K562 (cell line): ENCODE measurements at regions not wholly inside any gene's neighbourhood (a gene's known extent, or its start where the extent isn't known, plus 50 kb on each side); places are given as distances from the start of the nearest gene placed in this dataset.
"Not testable (repeated sequence)": the region's sequence is repeated elsewhere in the genome, so short reads cannot be mapped to it uniquely, and the experiment has no call there.

Source experiments
- ATAC-seq: fragments of 200-7000 bp; cut with Tn5 transposase; 3 replicates; pipeline ENCODE4 v1.9.1; 2020; ENCODE audit warnings: moderate library complexity
- BruUV-seq: library from RNA; stranded (reverse); fragments of 400-500 nt; replicated peaks from 2 replicates; lab custom pipeline; 2021; lab: Mats Ljungman, UMichigan
- CTCF ChIA-PET: fragments of 300-600 bp; formaldehyde crosslinking; extraction: SDS; loops from one replicate; lab custom pipeline; 2021; ENCODE audit warnings: low intra/inter-chr PET ratio; lab: Yijun Ruan, JAX
- POLR2A ChIA-PET: fragments of 300-600, 350-650 bp; sonication (Branson Sonifier 250); formaldehyde crosslinking; extraction: SDS; loops from one replicate; lab custom pipeline; 2021; ENCODE audit warnings: antibody characterized with exemption, inconsistent platforms; lab: Yijun Ruan, JAX
- DNase-seq, 4 experiments: peaks; one replicate each; pipeline versions ENCODE4 v3.0.0 to v3.0.0-alpha.2; 2011 to 2018; ENCODE audit warnings: low spot score in 3 of 4, mixed read lengths in 3 of 4; ENCODE audit errors: extremely low read depth in 1 of 4
- FAIRE-seq: peaks from 2 replicates; lab custom pipeline; 2011; peaks lifted over from hg19 to GRCh38; lab: Jason Lieb, UNC
- H2AFZ ChIP-seq: 2 replicates; pipeline ENCODE4 v1.6.0; 2011; ENCODE audit warnings: low read depth, low read length, control low read depth, inconsistent platforms
- H3K27ac ChIP-seq: fragments of 200-600 bp; 3 replicates; pipeline ENCODE4 v1.8.0; 2011; ENCODE audit warnings: low read depth, mild to moderate bottlenecking, control low read depth, inconsistent platforms, low read length, moderate library complexity, mixed read lengths; ENCODE audit errors: extremely low read depth
- H3K27me3 ChIP-seq, 2 experiments: fragments of 300-600 bp in 1 of 2; 2 replicates in 1 of 2; 3 replicates in 1 of 2; pipeline versions ENCODE4 v1.6.0 to v1.8.0; 2011; ENCODE audit warnings: inconsistent platforms in 2 of 2, low read length in 2 of 2, mild to moderate bottlenecking in 1 of 2, mixed read lengths in 1 of 2, moderate library complexity in 1 of 2; ENCODE audit not compliant: control insufficient read depth in 2 of 2, insufficient read depth in 2 of 2
- H3K36me3 ChIP-seq: fragments of 300-600 bp; 3 replicates; pipeline ENCODE4 v1.8.0; 2011; ENCODE audit warnings: mild to moderate bottlenecking, low read length, inconsistent platforms; ENCODE audit not compliant: control insufficient read depth, insufficient read depth
- H3K4me1 ChIP-seq, 2 experiments: fragments of 200-600 bp in 1 of 2; replicated peaks in 1 of 2; 2 replicates in 1 of 2; 3 replicates in 1 of 2; pipeline versions ENCODE4 v1.5.1 to v1.8.0; 2011; ENCODE audit warnings: inconsistent platforms in 2 of 2, low read length in 2 of 2, mild to moderate bottlenecking in 1 of 2, mixed read lengths in 1 of 2, moderate library complexity in 1 of 2; ENCODE audit not compliant: control insufficient read depth in 2 of 2, insufficient read depth in 2 of 2
- H3K4me2 ChIP-seq: 2 replicates; pipeline ENCODE4 v1.6.1; 2011; ENCODE audit warnings: low read length, control low read depth, inconsistent platforms, mixed read lengths; ENCODE audit not compliant: insufficient read depth
- H3K4me3 ChIP-seq: fragments of 200-600 bp; sonication (generic), shearing (Covaris generic); 2 replicates; pipeline ENCODE4 v1.5.1; 2016; ENCODE audit warnings: control low read depth, inconsistent platforms
- H3K79me2 ChIP-seq: fragments of 200-600 bp; 3 replicates; pipeline ENCODE4 v1.8.0; 2011; ENCODE audit warnings: low read length, inconsistent platforms; ENCODE audit not compliant: control insufficient read depth, insufficient read depth
- H3K9ac ChIP-seq, 2 experiments: 2 replicates each; pipeline versions ENCODE4 v1.6.0 to v1.6.1; 2011; ENCODE audit warnings: low read depth in 2 of 2, low read length in 2 of 2, control low read depth in 1 of 2, inconsistent platforms in 1 of 2, mild to moderate bottlenecking in 1 of 2, mixed read lengths in 1 of 2; ENCODE audit not compliant: insufficient read depth in 1 of 2
- H3K9me1 ChIP-seq: one replicate; pipeline ENCODE4 v1.6.0; 2011; ENCODE audit warnings: inconsistent platforms, mild to moderate bottlenecking, low read length, moderate library complexity; ENCODE audit not compliant: control insufficient read depth, insufficient read depth
- H3K9me3 ChIP-seq: replicated peaks from 2 replicates; pipeline ENCODE4 v1.5.1; 2011; ENCODE audit warnings: low read depth, low read length, inconsistent platforms; ENCODE audit not compliant: control insufficient read depth, insufficient read depth
- H4K20me1 ChIP-seq: replicated peaks from 2 replicates; pipeline ENCODE4 v1.6.1; 2011; ENCODE audit warnings: low read length, inconsistent platforms, mixed read lengths; ENCODE audit not compliant: control insufficient read depth, insufficient read depth
- HNRNPL ChIP-seq: fragments of 200-400 bp; formaldehyde crosslinking; IDR thresholded peaks from 2 replicates; pipeline ENCODE4 v1.6.1; 2017; ENCODE audit warnings: low read depth, mild to moderate bottlenecking, low read length
- SIN3A ChIP-seq, 2 experiments: fragments of 150-350 bp in 1 of 2; IDR thresholded peaks; 2 replicates each; pipeline ENCODE4 v1.6.1; 2011 to 2016; ENCODE audit warnings: borderline replicate concordance in 2 of 2, low read depth in 2 of 2, low read length in 2 of 2, mild to moderate bottlenecking in 2 of 2, moderate library complexity in 2 of 2; ENCODE audit not compliant: control insufficient read depth in 1 of 2
- WGBS: fragments of 100-300 bp; shearing (Covaris generic); methylation state at CpG from one replicate; pipeline ENCODE4 v1.1.6; 2016; ENCODE audit warnings: low coverage, mixed read lengths; ENCODE audit not compliant: insufficient coverage; ENCODE audit errors: missing lambda C conversion rate; 5-methylcytosine and 5-hydroxymethylcytosine counted together
- in situ Hi-C: fragments of 300-500 bp; cut with MboI; formaldehyde crosslinking; loops from 4 replicates; pipeline ENCODE4 v1.15.0; 2018; ENCODE audit warnings: inconsistent platforms, mixed read lengths
- intact Hi-C: fragments of 100-400 bp; cut with micrococcal nuclease; formaldehyde crosslinking; loops from 2 replicates; pipeline ENCODE4 v1.14.2; 2022
- TF ChIP-seq, protein P1 (sequence below): fragments of 450-650 bp; formaldehyde crosslinking; IDR thresholded peaks from 2 replicates; pipeline ENCODE4 v1.4.0; 2020; ENCODE audit warnings: mild to moderate bottlenecking, mixed read lengths

- in situ Hi-C loops = no loop called here
Measured at GRCh38 chr1:190011585-190011984, 466.1 kb downstream of the BRINP3 start.

DNA sequence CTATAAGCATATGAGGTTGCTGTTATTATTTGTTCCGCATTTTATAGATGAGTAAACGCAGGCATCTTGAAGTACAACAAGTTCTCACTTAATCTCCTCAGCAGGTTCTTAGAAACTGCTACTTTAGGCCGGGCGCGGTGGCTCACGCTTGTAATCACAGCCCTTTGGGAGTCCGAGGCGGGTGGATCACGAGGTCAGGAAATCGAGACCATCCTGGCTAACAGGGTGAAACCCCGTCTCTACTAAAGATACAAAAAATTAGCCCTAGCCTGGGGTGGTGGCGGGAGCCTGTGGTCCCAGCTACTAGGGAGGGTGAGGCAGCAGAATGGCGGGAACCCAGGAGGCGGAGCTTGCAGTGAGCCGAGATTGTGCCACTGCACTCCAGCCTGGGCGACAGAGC is 458.5 kb downstream of the BRINP3 start:
- H3K9me3 ChIP-seq, in situ Hi-C loops, H3K4me2 ChIP-seq, H4K20me1 ChIP-seq, H2AFZ ChIP-seq, FAIRE-seq, DNase-seq, H3K9ac ChIP-seq, H3K79me2 ChIP-seq, CTCF ChIA-PET, H3K4me1 ChIP-seq, intact Hi-C loops, BruUV-seq, H3K36me3 ChIP-seq, H3K27ac ChIP-seq, POLR2A ChIA-PET, H3K27me3 ChIP-seq, H3K9me1 ChIP-seq, H3K4me3 ChIP-seq, ATAC-seq: not testable (repeated sequence)
- WGBS = 5% methylated on average over 16 of the region's 16 CpGs

More at GRCh38 chr1:190011585-190011984, 466.1 kb downstream of the BRINP3 start:
- ChIA-PET POLR2A (no interaction called here), CTCF (no interaction called here)
- Histone ChIP-seq H2AFZ (no peak overlapping the region), H3K4me1 (no peaks in the 10 kb centered on the region), H3K79me2 (no peaks in the 10 kb centered on the region), H3K9me3 (no peaks in the 10 kb centered on the region), H3K36me3 (no peaks in the 10 kb centered on the region), H3K9me1 (no peaks in the 10 kb centered on the region), H3K4me3 (no peak overlapping the region), H3K9ac (no peak overlapping the region), H3K27me3 (no peaks in the 10 kb centered on the region), H3K27ac (no peak overlapping the region), H4K20me1 (no peaks in the 10 kb centered on the region), H3K4me2 (no peak overlapping the region)
- intact Hi-C loops = no loop called here
- ATAC-seq = no peak
- no TSS peak for BruUV-seq
- WGBS = 2% methylated on average over 4 of the region's 4 CpGs
- TF ChIP-seq, protein P1, sequence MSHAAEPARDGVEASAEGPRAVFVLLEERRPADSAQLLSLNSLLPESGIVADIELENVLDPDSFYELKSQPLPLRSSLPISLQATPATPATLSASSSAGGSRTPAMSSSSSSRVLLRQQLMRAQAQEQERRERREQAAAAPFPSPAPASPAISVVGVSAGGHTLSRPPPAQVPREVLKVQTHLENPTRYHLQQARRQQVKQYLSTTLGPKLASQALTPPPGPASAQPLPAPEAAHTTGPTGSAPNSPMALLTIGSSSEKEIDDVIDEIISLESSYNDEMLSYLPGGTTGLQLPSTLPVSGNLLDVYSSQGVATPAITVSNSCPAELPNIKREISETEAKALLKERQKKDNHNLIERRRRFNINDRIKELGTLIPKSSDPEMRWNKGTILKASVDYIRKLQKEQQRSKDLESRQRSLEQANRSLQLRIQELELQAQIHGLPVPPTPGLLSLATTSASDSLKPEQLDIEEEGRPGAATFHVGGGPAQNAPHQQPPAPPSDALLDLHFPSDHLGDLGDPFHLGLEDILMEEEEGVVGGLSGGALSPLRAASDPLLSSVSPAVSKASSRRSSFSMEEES (CRISPR knock-in tag) = peak; percentile 92
- TF ChIP-seq HNRNPL (no peak), SIN3A (IDR thresholded peaks at IDR 0.05; ENCODE audit: borderline replicate concordance in 2 of 2, control insufficient read depth in 1 of 2, low read depth in 2 of 2, low read length in 2 of 2) (no peak)
- no peak for FAIRE-seq
- no peak for DNase-seq
